ENCODE measurements at regions not wholly inside any gene's neighbourhood (a gene's known extent, or its start where the extent isn't known, plus 50 kb on each side); places are given as distances from the start of the nearest gene placed in this dataset.

- TF ChIP-seq CTCF (IDR thresholded peaks at IDR 0.05) (no peak), POLR2A (IDR thresholded peaks at IDR 0.05) (no peak)
Measured at GRCh38 chr14:58733451-58734208, 95.9 kb downstream of the DACT1 start.
